Fibroblast of pulmonary artery (primary cell): ENCODE measurements at regions not wholly inside any gene's neighbourhood (a gene's known extent, or its start where the extent isn't known, plus 50 kb on each side); places are given as distances from the start of the nearest gene placed in this dataset.

ENCODE experiments used
- DNase-seq: peaks from one replicate; pipeline ENCODE4 v3.0.0-alpha.2; 2010; ENCODE audit warnings: low read depth
- H3K4me3 ChIP-seq: replicated peaks from 2 replicates; pipeline ENCODE4 v1.5.1; 2011; ENCODE audit warnings: low read depth, mild to moderate bottlenecking, control low read depth, low read length, moderate library complexity
- TF ChIP-seq, protein P1 (sequence below): IDR thresholded peaks from 2 replicates; pipeline ENCODE4 v1.5.1; 2011; ENCODE audit warnings: mild to moderate bottlenecking, control low read depth, low read length, inconsistent platforms; ENCODE audit errors: missing control alignments

DNA sequence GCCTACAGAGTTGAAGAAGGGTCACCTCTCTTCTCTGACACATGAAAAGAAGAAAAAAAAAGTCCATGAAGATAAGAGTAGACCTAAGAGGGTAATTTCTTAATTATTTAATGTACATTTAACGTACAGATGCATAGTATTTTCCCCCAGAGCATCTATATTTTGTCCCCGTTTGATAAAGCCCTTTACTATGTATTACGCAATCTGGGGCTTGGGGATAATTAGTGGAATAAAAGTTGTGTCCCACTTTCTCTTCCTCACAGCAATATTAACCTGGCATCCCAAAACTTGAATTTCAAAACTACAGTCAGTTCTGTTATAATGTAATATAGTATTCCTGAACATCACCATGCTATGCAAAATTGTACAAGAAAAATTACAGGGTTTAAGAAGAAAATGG lies 254.1 kb downstream of the SUCLG1 start:
- TF ChIP-seq, protein P1, sequence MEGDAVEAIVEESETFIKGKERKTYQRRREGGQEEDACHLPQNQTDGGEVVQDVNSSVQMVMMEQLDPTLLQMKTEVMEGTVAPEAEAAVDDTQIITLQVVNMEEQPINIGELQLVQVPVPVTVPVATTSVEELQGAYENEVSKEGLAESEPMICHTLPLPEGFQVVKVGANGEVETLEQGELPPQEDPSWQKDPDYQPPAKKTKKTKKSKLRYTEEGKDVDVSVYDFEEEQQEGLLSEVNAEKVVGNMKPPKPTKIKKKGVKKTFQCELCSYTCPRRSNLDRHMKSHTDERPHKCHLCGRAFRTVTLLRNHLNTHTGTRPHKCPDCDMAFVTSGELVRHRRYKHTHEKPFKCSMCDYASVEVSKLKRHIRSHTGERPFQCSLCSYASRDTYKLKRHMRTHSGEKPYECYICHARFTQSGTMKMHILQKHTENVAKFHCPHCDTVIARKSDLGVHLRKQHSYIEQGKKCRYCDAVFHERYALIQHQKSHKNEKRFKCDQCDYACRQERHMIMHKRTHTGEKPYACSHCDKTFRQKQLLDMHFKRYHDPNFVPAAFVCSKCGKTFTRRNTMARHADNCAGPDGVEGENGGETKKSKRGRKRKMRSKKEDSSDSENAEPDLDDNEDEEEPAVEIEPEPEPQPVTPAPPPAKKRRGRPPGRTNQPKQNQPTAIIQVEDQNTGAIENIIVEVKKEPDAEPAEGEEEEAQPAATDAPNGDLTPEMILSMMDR, result no peak
- DNase-seq, result no peak
- no peak overlapping the region for H3K4me3 ChIP-seq

DNA sequence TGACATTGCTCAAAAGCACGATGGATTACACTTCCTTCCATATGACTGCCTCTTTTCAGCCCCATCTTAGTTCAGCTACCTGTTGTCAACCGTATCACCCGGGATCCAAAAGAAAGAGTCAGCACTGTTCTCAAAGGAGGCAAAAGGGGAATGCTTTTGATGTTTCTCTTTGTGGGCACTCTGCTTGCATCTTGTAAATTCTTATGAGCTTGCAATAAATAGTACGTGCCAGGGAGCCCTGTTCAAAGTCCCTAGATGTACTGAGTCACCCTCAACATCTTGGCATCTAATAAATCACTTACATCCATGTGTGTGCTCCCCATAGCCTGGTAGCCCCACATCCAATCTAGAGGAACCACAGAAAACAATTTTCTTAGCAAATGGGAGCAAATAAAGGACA lies 256.9 kb downstream of the SUCLG1 start:
- TF ChIP-seq, protein P1, result no peak
- H3K4me3 ChIP-seq, result no peak overlapping the region
- no peak for DNase-seq

DNA sequence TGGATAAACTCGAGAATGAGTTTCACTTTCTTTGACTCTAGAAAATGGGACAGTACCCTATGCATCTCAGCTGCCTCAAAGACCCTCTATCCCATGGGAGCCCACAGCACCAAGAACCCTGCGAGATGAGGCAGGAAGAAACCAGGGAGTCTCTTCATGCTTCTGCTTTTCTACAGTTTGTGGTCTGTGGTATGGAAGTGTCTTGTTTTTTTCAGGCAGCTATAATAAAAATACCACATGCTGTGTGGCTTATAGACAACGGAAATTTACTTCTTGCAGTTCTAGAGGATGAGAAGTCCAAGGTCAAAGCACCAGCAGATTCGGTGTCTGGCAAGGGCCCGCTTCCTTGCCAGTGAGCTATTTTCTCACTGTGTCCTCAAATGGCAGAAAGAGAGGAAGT lies 257.9 kb downstream of the SUCLG1 start:
- no peak overlapping the region for H3K4me3 ChIP-seq
- TF ChIP-seq, protein P1, result no peak

DNA sequence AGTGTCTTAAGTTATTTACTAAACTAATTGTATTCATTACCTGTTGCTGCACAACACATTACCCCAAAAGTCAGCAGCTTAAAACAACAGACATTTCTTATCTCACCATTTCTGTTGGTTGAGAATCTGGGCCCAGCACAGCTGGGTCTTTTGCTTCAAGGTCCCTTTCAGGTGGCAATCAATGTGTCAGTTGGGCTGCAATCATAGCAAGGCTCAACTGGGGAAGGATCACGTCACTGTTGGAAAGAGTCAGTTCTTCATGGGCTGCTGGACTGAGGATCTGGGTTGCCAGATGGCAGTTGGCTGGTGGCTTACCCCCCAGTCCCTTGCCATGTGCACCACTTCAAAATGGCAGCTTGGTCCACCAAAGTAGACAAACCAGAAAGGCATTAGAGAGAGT lies 261.2 kb downstream of the SUCLG1 start:
- TF ChIP-seq, protein P1, result no peak
- no peak overlapping the region for H3K4me3 ChIP-seq
- no peak for DNase-seq

More for the DNA sequence above, 257.9 kb downstream of the SUCLG1 start:
- DNase-seq, result no peak

DNA sequence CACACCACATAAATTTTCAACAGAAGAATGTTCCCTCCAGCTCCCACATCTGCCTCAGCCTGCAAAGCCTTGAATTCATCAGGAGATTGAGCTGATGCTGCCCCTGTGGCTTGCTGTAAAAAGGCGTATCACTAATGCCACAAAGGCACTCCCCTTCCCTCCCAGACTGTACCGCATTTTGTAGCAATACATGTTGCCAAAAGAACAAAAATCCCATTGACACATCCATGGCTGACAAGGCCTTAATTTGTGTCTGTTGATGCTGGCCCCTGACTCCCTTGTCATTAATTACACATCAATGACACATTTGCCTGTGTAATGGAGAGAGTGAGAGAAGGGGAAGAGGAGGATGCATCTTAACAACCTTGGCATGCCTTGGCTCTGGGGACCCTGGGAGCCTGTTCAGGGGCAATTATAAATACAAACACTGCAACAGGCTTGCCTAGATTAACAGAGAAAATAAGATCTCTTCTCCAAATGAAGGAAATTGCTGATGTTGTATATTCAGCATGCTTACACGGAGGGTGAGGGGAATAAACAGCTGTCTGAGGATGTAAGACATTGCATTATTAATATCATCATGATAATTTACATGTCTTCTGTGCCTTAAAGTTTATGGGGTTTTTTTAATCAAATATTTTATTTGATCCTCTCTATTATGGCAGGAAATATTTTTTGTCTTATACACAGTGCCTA lies 264.0 kb downstream of the SUCLG1 start:
- H3K4me3 ChIP-seq, result no peak overlapping the region
- DNase-seq, result no peak
- TF ChIP-seq, protein P1, result no peak

DNA sequence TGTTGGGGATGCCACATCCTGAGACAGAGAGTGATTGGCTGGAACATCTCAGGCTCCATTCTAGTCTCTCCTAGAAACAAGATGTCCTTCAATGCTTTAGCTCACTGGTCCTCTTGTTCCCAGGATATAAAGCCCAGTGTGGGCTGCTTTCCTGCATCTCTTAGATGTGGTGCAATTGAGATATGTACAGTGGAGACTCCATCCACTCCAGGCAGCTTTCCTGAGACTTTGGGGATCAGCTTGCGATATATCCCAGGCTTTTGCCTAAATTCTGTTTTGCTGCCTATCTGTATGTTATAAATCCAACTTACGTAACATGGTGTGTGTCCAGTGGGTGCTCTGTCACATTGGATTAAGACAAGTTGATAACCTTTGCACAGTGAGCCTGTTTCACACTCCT lies 264.9 kb downstream of the SUCLG1 start:
- TF ChIP-seq, protein P1, result no peak

DNA sequence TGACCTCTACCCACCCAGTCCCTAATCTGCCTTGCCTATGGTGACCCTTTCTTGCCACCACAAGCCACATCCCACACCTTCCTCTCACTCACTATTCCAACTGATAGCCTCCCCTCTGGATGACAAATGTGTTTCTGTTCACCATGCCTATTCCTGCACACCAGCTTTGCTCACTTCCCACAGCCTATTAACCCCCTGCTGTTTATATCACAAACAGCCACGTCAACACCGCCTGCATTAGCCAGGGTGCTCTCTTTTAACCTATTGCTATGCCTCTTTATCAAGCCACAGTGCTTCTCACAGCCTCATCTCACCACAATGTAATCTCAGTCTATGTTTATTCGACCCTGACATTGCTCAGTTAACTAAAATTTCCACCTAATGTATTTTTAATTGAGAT lies 271.8 kb downstream of the SUCLG1 start:
- H3K4me3 ChIP-seq, result no peak overlapping the region
- TF ChIP-seq, protein P1, result no peak
- no peak for DNase-seq

More for the DNA sequence above, 264.9 kb downstream of the SUCLG1 start:
- H3K4me3 ChIP-seq, result no peak overlapping the region
- no peak for DNase-seq
